ENCODE measurements at regions not wholly inside any gene's neighbourhood (a gene's known extent, or its start where the extent isn't known, plus 50 kb on each side); places are given as distances from the start of the nearest gene placed in this dataset.
A peak's percentile ranks its signal among the peaks of the same experiment; 100 is the strongest.

- no peaks in the 10 kb centered on the region for H3K27me3 ChIP-seq
- peak overlapping the region; percentile 48 to 86 (median 75) for H3K27ac ChIP-seq
- peak overlapping the region in 1 of 3 donors; percentile 81 for H3K4me3 ChIP-seq
- intact Hi-C loops (cut with DNase I) = no loop called here
- DNase-seq (no peak), ATAC-seq (no peak)
- H3K9me3 ChIP-seq = no peaks in the 10 kb centered on the region
- no peaks in the 10 kb centered on the region for H3K36me3 ChIP-seq
- H3K4me1 ChIP-seq = peaks cover 0 to 40% (median 21%) of the 10 kb centered on the region in 4 donors
- WGBS (ENCODE audit: insufficient coverage, low coverage, low lambda C conversion rate, missing lambda C conversion rate) = 70% methylated on average over 7 of the region's 7 CpGs
- TF ChIP-seq CTCF (IDR thresholded peaks at IDR 0.05) = no peak
- no peak for TF ChIP-seq POLR2A (IDR thresholded peaks at IDR 0.05)
These were observed 226.6 kb upstream of the IL12A start for GRCh38 chr3:159761848-159762635.

GRCh38 chr3:159763011-159763601 lies 225.5 kb upstream of the IL12A start:
- Histone ChIP-seq H3K27me3 (no peaks in the 10 kb centered on the region), H3K27ac (peak overlapping the region; percentile 75 to 92 (median 86)), H3K36me3 (no peaks in the 10 kb centered on the region), H3K9me3 (no peaks in the 10 kb centered on the region), H3K4me1 (peaks cover 0 to 33% (median 18%) of the 10 kb centered on the region in 4 donors), H3K4me3 (peak overlapping the region; percentile 68 to 81 (median 72))
- intact Hi-C loops (cut with DNase I) = no loop called here
- peak; percentile 29 to 46 (median 40) for ATAC-seq
- 0% methylated on average over 22 of the region's 40 CpGs for WGBS (ENCODE audit: insufficient coverage, low coverage, low lambda C conversion rate, missing lambda C conversion rate)
- peak; percentile 60 to 72 (median 71) for DNase-seq
- no peak for TF ChIP-seq POLR2A (IDR thresholded peaks at IDR 0.05)
- no peak for TF ChIP-seq CTCF (IDR thresholded peaks at IDR 0.05)

- Histone ChIP-seq H3K27me3 (no peaks in the 10 kb centered on the region), H3K4me3 (peak overlapping the region; percentile 68 to 81 (median 72)), H3K27ac (peak overlapping the region; percentile 75 to 92 (median 86)), H3K36me3 (no peaks in the 10 kb centered on the region), H3K4me1 (peaks cover 0 to 33% (median 18%) of the 10 kb centered on the region in 4 donors), H3K9me3 (no peaks in the 10 kb centered on the region)
- intact Hi-C loops (cut with DNase I) = no loop called here
- DNase-seq = peak; percentile 85 to 86 (median 86)
- WGBS (ENCODE audit: insufficient coverage, low coverage, low lambda C conversion rate, missing lambda C conversion rate) = 2% methylated on average over 18 of the region's 80 CpGs
- peak; percentile 88 for TF ChIP-seq POLR2A (IDR thresholded peaks at IDR 0.05)
- TF ChIP-seq CTCF (IDR thresholded peaks at IDR 0.05) = peak; percentile 10 to 56 (median 22)
- ATAC-seq = peak; percentile 66 to 85 (median 78)
These were observed 224.8 kb upstream of the IL12A start for GRCh38 chr3:159763602-159764489.

- Histone ChIP-seq H3K36me3 (no peaks in the 10 kb centered on the region), H3K27ac (peak overlapping the region; percentile 75 to 92 (median 86)), H3K4me3 (peak overlapping the region; percentile 68 to 81 (median 72)), H3K27me3 (no peaks in the 10 kb centered on the region), H3K9me3 (no peaks in the 10 kb centered on the region), H3K4me1 (peaks cover 0 to 33% (median 18%) of the 10 kb centered on the region in 4 donors)
- ATAC-seq (peak in 1 of 4 donors; percentile 0), DNase-seq (no peak)
- TF ChIP-seq CTCF (IDR thresholded peaks at IDR 0.05) (no peak), POLR2A (IDR thresholded peaks at IDR 0.05) (peak; percentile 74)
- WGBS (ENCODE audit: insufficient coverage, low coverage, low lambda C conversion rate, missing lambda C conversion rate) = no CpG with 5 or more reads among the region's 51 CpGs
- intact Hi-C loops (cut with DNase I) = no loop called here
These were observed 224.1 kb upstream of the IL12A start for GRCh38 chr3:159764490-159765029.
